HepG2 (cell line): ENCODE measurements at regions not wholly inside any gene's neighbourhood (a gene's known extent, or its start where the extent isn't known, plus 50 kb on each side); places are given as distances from the start of the nearest gene placed in this dataset.

ENCODE experiments used
- ATAC-seq: fragments of 200-7000 bp; cut with Tn5 transposase; 3 replicates; pipeline ENCODE4 v1.9.1; 2020; ENCODE audit warnings: mild to moderate bottlenecking, moderate library complexity
- BruUV-seq: library from RNA; stranded (reverse); fragments of 400-500 nt; replicated peaks from 2 replicates; lab custom pipeline; 2021; lab: Mats Ljungman, UMichigan
- CTCF ChIA-PET: fragments of 300-600 bp; formaldehyde crosslinking; extraction: SDS; loops from one replicate; lab custom pipeline; 2021; ENCODE audit warnings: low total read pairs, inconsistent platforms, low intra/inter-chr PET ratio; lab: Yijun Ruan, JAX
- POLR2A ChIA-PET: fragments of 350-600 bp; sonication (Branson Sonifier 250); formaldehyde crosslinking; loops from one replicate; lab custom pipeline; 2020; ENCODE audit warnings: antibody characterized with exemption, inconsistent platforms; lab: Yijun Ruan, JAX
- DNase-seq: peaks from one replicate; pipeline ENCODE4 v3.0.0-alpha.2; 2015; ENCODE audit warnings: low spot score
- FAIRE-seq: peaks from 3 replicates; lab custom pipeline; 2011; peaks lifted over from hg19 to GRCh38; lab: Jason Lieb, UNC
- H2AFZ ChIP-seq: one replicate; pipeline ENCODE4 v1.6.1; 2011; ENCODE audit warnings: low read length, inconsistent platforms
- H3K27ac ChIP-seq: fragments of 300-600 bp; 3 replicates; pipeline ENCODE4 v1.8.0; 2011; ENCODE audit warnings: mixed run types, mild to moderate bottlenecking, mixed read lengths, low read length, inconsistent platforms; ENCODE audit not compliant: insufficient read depth; ENCODE audit errors: extremely low read length
- H3K27me3 ChIP-seq, 2 experiments: fragments of 200-600 bp in 1 of 2; 2 replicates in 1 of 2; 3 replicates in 1 of 2; pipeline versions ENCODE4 v1.6.0 to v1.8.0; 2011; ENCODE audit warnings: low read length in 2 of 2, mild to moderate bottlenecking in 2 of 2, moderate library complexity in 2 of 2, inconsistent platforms in 1 of 2; ENCODE audit not compliant: insufficient read depth in 2 of 2, control insufficient read depth in 1 of 2
- H3K36me3 ChIP-seq, 2 experiments: fragments of 200-600 bp in 1 of 2; replicated peaks in 1 of 2; 2 replicates in 1 of 2; 3 replicates in 1 of 2; pipeline versions ENCODE4 v1.5.1 to v1.8.0; 2011; ENCODE audit warnings: low read length in 2 of 2, inconsistent platforms in 1 of 2; ENCODE audit not compliant: insufficient read depth in 2 of 2, control insufficient read depth in 1 of 2
- H3K4me1 ChIP-seq: 2 replicates; pipeline ENCODE4 v1.5.1; 2012; ENCODE audit warnings: low read length, inconsistent platforms; ENCODE audit not compliant: insufficient read depth
- H3K4me2 ChIP-seq: 2 replicates; pipeline ENCODE4 v1.6.0; 2011; ENCODE audit warnings: low read depth, low read length, inconsistent platforms
- H3K4me3 ChIP-seq, 3 experiments: fragments of 200-600 bp in 1 of 3; sonication (generic), shearing (Covaris generic) in 1 of 3; replicated peaks in 1 of 3; 2 replicates each; pipeline ENCODE4 v1.5.1; 2011 to 2016; ENCODE audit warnings: low read length in 3 of 3, inconsistent platforms in 2 of 3, low read depth in 2 of 3, mild to moderate bottlenecking in 2 of 3, control low read depth in 1 of 3, mixed read lengths in 1 of 3; ENCODE audit not compliant: insufficient read depth in 1 of 3
- H3K79me2 ChIP-seq: one replicate; pipeline ENCODE4 v1.6.1; 2011; ENCODE audit warnings: low read length, inconsistent platforms; ENCODE audit not compliant: insufficient read depth
- H3K9ac ChIP-seq: 2 replicates; pipeline ENCODE4 v1.6.0; 2011; ENCODE audit warnings: mild to moderate bottlenecking, low read depth, low read length, inconsistent platforms; ENCODE audit not compliant: insufficient read depth
- H3K9me3 ChIP-seq: 2 replicates; pipeline ENCODE4 v1.5.1; 2012; ENCODE audit warnings: mild to moderate bottlenecking, low read length
- H4K20me1 ChIP-seq: 2 replicates; pipeline ENCODE4 v1.6.0; 2011; ENCODE audit warnings: inconsistent platforms, mild to moderate bottlenecking, low read length, moderate library complexity; ENCODE audit not compliant: insufficient read depth
- ARID2 ChIP-seq: sonication (generic); formaldehyde crosslinking; IDR thresholded peaks from 2 replicates; pipeline ENCODE4 v1.8.1; 2022; ENCODE audit warnings: mild to moderate bottlenecking, missing genetic modification reagents, borderline replicate concordance
- DMAP1 ChIP-seq: IDR thresholded peaks from 2 replicates; pipeline ENCODE4 v1.6.1; 2016
- EHMT2 ChIP-seq: fragments of 200-600 bp; sonication (generic); IDR thresholded peaks from 2 replicates; pipeline ENCODE4 v1.7.0; 2017; ENCODE audit warnings: antibody characterized with exemption, low read depth, low read length, borderline replicate concordance
- IKZF5 ChIP-seq: IDR thresholded peaks from 2 replicates; pipeline ENCODE4 v1.6.1; 2018; ENCODE audit warnings: missing genetic modification reagents, mild to moderate bottlenecking, missing compliant biosample characterization
- JUNB ChIP-seq: sonication (generic); formaldehyde crosslinking; IDR thresholded peaks from 2 replicates; pipeline ENCODE4 v1.8.0; 2022; ENCODE audit warnings: missing genetic modification reagents, mild to moderate bottlenecking, borderline replicate concordance
- RCOR2 ChIP-seq: IDR thresholded peaks from 2 replicates; pipeline ENCODE4 v1.6.1; 2016; ENCODE audit warnings: missing biosample characterization, missing genetic modification reagents
- ZMAT3 ChIP-seq: sonication (generic); formaldehyde crosslinking; conservative IDR thresholded peaks from 2 replicates; pipeline ENCODE4 v1.7.0; 2021; ENCODE audit warnings: missing genetic modification reagents
- ZNF331 ChIP-seq: sonication (generic); formaldehyde crosslinking; IDR thresholded peaks from 2 replicates; pipeline ENCODE4 v1.4.0; 2020; ENCODE audit warnings: missing genetic modification reagents
- ZNF652 ChIP-seq: IDR thresholded peaks from 2 replicates; pipeline ENCODE4 v1.6.1; 2016; ENCODE audit warnings: low read depth, borderline replicate concordance
- ZNF7 ChIP-seq: IDR thresholded peaks from 2 replicates; pipeline ENCODE4 v1.6.1; 2016; ENCODE audit warnings: missing biosample characterization, missing genetic modification reagents
- ZSCAN25 ChIP-seq: sonication (generic); formaldehyde crosslinking; IDR thresholded peaks from 2 replicates; pipeline ENCODE4 v1.8.0; 2022; ENCODE audit warnings: mild to moderate bottlenecking, missing genetic modification reagents
- WGBS: methylation state at CpG from one replicate; pipeline ENCODE4 v1.1.6; 2017; ENCODE audit warnings: low lambda C conversion rate; 5-methylcytosine and 5-hydroxymethylcytosine counted together
- in situ Hi-C: cut with HindIII; loops from 2 replicates; pipeline ENCODE4 v1.10.0; 2017; ENCODE audit warnings: low pct_unique_long_range_greater_than_20kb; ENCODE audit not compliant: extremely low pct_ligation_motif_present
- intact Hi-C: fragments of 100-400 bp; cut with micrococcal nuclease; formaldehyde crosslinking; loops from one replicate; pipeline ENCODE4 v1.10.0; 2022; ENCODE audit not compliant: unreplicated experiment
- TF ChIP-seq, protein P1 (sequence below): sonication (generic); formaldehyde crosslinking; IDR thresholded peaks from 2 replicates; pipeline ENCODE4 v1.5.1; 2020; ENCODE audit warnings: mild to moderate bottlenecking, missing genetic modification reagents, moderate library complexity

DNA sequence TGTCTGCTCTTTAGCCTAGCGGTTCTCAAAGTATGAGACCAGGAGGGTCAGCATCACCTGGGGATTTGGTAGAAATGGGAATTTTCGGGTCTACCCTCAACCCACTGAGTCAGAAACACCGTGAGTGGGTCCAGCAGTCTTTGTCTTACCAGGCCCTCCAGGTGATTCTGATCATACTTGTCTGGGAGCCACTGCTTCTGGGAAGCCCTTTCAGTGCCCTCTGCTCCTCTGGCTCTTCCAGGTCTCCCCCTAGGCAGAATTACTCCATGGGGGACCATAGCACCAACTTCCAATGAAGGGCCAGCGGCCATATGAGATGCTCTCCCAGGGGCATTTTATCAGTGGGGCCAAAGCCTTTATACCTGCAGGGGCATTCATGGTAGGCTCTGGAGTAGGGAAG lies 81.0 kb upstream of the ETV3 start:
- no peak overlapping the region for H3K27ac ChIP-seq
- peaks cover 3 to 24% of the 10 kb centered on the region in 2 experiments; a peak in 4 of 5 replicates for H3K27me3 ChIP-seq
- 14% methylated on average over 4 of the region's 4 CpGs for WGBS
- H3K4me3 ChIP-seq = no peak overlapping the region
- ChIA-PET POLR2A (no interaction called here), CTCF (no interaction called here)
- H3K9ac ChIP-seq = no peak overlapping the region
- TF ChIP-seq, protein P1, sequence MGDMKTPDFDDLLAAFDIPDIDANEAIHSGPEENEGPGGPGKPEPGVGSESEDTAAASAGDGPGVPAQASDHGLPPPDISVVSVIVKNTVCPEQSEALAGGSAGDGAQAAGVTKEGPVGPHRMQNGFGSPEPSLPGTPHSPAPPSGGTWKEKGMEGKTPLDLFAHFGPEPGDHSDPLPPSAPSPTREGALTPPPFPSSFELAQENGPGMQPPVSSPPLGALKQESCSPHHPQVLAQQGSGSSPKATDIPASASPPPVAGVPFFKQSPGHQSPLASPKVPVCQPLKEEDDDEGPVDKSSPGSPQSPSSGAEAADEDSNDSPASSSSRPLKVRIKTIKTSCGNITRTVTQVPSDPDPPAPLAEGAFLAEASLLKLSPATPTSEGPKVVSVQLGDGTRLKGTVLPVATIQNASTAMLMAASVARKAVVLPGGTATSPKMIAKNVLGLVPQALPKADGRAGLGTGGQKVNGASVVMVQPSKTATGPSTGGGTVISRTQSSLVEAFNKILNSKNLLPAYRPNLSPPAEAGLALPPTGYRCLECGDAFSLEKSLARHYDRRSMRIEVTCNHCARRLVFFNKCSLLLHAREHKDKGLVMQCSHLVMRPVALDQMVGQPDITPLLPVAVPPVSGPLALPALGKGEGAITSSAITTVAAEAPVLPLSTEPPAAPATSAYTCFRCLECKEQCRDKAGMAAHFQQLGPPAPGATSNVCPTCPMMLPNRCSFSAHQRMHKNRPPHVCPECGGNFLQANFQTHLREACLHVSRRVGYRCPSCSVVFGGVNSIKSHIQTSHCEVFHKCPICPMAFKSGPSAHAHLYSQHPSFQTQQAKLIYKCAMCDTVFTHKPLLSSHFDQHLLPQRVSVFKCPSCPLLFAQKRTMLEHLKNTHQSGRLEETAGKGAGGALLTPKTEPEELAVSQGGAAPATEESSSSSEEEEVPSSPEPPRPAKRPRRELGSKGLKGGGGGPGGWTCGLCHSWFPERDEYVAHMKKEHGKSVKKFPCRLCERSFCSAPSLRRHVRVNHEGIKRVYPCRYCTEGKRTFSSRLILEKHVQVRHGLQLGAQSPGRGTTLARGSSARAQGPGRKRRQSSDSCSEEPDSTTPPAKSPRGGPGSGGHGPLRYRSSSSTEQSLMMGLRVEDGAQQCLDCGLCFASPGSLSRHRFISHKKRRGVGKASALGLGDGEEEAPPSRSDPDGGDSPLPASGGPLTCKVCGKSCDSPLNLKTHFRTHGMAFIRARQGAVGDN (CRISPR knock-in tag) = no peak
- no peak for TF ChIP-seq EHMT2
- TF ChIP-seq ZNF7 (CRISPR knock-in tag) = 0 out of 2 replicates have a peak, but pooled peaks have one; percentile 36
- H3K9me3 ChIP-seq = peaks cover 6% of the 10 kb centered on the region; the same call in 1 of the 2 replicates
- intact Hi-C loops (no loop called here), in situ Hi-C loops (no loop called here)
- BruUV-seq = no TSS peak
- no peak for ATAC-seq
- H3K4me1 ChIP-seq = peaks cover 8% of the 10 kb centered on the region
- no peak overlapping the region for H3K4me2 ChIP-seq
- H3K36me3 ChIP-seq = no peaks in the 10 kb centered on the region
- no peak for DNase-seq
- H2AFZ ChIP-seq = no peak overlapping the region
- no peaks in the 10 kb centered on the region for H3K79me2 ChIP-seq
- no peaks in the 10 kb centered on the region for H4K20me1 ChIP-seq
- FAIRE-seq = no peak

- FAIRE-seq (no peak), DNase-seq (no peak), ATAC-seq (no peak)
- Histone ChIP-seq H3K4me2 (no peak overlapping the region), H4K20me1 (no peaks in the 10 kb centered on the region), H3K27me3 (peaks cover 3 to 24% of the 10 kb centered on the region in 2 experiments; a peak in 4 of 5 replicates), H3K79me2 (no peaks in the 10 kb centered on the region), H3K27ac (no peak overlapping the region), H3K36me3 (no peaks in the 10 kb centered on the region), H3K4me3 (no peak overlapping the region), H3K4me1 (peaks cover 8% of the 10 kb centered on the region), H2AFZ (no peak overlapping the region), H3K9ac (no peak overlapping the region), H3K9me3 (peaks cover 11% of the 10 kb centered on the region; the same call in 1 of the 2 replicates)
- POLR2A ChIA-PET = no interaction called here
- WGBS = 11% methylated on average over 6 of the region's 6 CpGs
- TF ChIP-seq JUNB = no peak
- no peak for TF ChIP-seq ZNF652 (CRISPR knock-in tag)
- no peak for TF ChIP-seq ZMAT3
- no peak for TF ChIP-seq ZSCAN25
- no peak for TF ChIP-seq DMAP1 (CRISPR knock-in tag)
- no peak for TF ChIP-seq RCOR2
- no peak for TF ChIP-seq IKZF5
- TF ChIP-seq ARID2 (CRISPR knock-in tag) = no peak
- TF ChIP-seq ZNF331 = no peak
- CTCF ChIA-PET = no interaction called here
- no TSS peak for BruUV-seq
- in situ Hi-C loops (no loop called here), intact Hi-C loops (no loop called here)
These were observed 80.5 kb upstream of the ETV3 start for GRCh38 chr1:157218671-157219070.
